ENCODE measurements at regions not wholly inside any gene's neighbourhood (a gene's known extent, or its start where the extent isn't known, plus 50 kb on each side); places are given as distances from the start of the nearest gene placed in this dataset.

DNA sequence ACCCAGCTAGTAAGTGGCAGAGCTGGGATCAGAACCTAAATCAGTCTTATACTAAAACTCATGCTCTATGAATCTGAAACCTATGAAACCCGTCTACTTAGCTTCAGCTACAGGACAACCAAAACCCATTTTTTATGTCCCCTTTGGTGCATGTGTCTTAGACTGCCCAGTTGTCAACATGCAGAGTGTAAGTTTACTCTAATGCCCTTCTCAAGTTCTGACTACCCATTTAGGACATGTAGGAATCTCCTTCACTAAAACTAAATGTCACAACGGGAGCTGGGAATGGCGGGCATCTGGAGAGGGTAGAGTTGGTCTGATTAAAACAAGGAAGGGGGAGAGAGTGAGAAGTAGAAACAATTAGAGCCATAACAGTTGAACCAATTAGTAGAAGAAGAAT is 167.9 kb upstream of the UBASH3B start:
- Histone ChIP-seq H3K27ac (no peak overlapping the region), H3K4me3 (no peak overlapping the region), H3K36me3 (no peaks in the 10 kb centered on the region), H3K9me3 (no peaks in the 10 kb centered on the region), H3K4me1 (peaks cover 0 to 12% (median 8%) of the 10 kb centered on the region in 4 donors), H3K27me3 (no peaks in the 10 kb centered on the region)
- DNase-seq, result no peak
- intact Hi-C loops (cut with DNase I), result no loop called here
- WGBS, 2 donors, result 80 to 89% methylated on average over 3 of the region's 3 CpGs
- no peak for TF ChIP-seq POLR2AphosphoS5 (IDR thresholded peaks at IDR 0.05)
- no peak for TF ChIP-seq POLR2A (IDR thresholded peaks at IDR 0.05)
- no peak for TF ChIP-seq EP300 (IDR thresholded peaks at IDR 0.05)
- TF ChIP-seq, protein P1, sequence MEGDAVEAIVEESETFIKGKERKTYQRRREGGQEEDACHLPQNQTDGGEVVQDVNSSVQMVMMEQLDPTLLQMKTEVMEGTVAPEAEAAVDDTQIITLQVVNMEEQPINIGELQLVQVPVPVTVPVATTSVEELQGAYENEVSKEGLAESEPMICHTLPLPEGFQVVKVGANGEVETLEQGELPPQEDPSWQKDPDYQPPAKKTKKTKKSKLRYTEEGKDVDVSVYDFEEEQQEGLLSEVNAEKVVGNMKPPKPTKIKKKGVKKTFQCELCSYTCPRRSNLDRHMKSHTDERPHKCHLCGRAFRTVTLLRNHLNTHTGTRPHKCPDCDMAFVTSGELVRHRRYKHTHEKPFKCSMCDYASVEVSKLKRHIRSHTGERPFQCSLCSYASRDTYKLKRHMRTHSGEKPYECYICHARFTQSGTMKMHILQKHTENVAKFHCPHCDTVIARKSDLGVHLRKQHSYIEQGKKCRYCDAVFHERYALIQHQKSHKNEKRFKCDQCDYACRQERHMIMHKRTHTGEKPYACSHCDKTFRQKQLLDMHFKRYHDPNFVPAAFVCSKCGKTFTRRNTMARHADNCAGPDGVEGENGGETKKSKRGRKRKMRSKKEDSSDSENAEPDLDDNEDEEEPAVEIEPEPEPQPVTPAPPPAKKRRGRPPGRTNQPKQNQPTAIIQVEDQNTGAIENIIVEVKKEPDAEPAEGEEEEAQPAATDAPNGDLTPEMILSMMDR (IDR thresholded peaks at IDR 0.05), result no peak

GRCh38 chr11:122486793-122487495 is 168.6 kb upstream of the UBASH3B start:
- DNase-seq, result no peak
- 70 to 84% methylated on average over 5 of the region's 5 CpGs for WGBS, 2 donors
- H3K4me3 ChIP-seq, result no peak overlapping the region
- no peaks in the 10 kb centered on the region for H3K27me3 ChIP-seq
- intact Hi-C loops (cut with DNase I), result no loop called here
- peaks cover 0 to 10% (median 7%) of the 10 kb centered on the region in 4 donors for H3K4me1 ChIP-seq
- H3K9me3 ChIP-seq, result no peaks in the 10 kb centered on the region
- H3K36me3 ChIP-seq, result no peaks in the 10 kb centered on the region
- no peak for TF ChIP-seq EP300 (IDR thresholded peaks at IDR 0.05)
- TF ChIP-seq, protein P1 (IDR thresholded peaks at IDR 0.05), result no peak
- H3K27ac ChIP-seq, result no peak overlapping the region

GRCh38 chr11:122478986-122479385 is 176.5 kb upstream of the UBASH3B start:
- H3K36me3 ChIP-seq, result no peaks in the 10 kb centered on the region
- H3K4me3 ChIP-seq, result no peak overlapping the region
- no peak overlapping the region for H3K27ac ChIP-seq
- intact Hi-C loops (cut with DNase I), result no loop called here
- no peak for DNase-seq
- H3K9me3 ChIP-seq, result no peaks in the 10 kb centered on the region
- no peaks in the 10 kb centered on the region for H3K27me3 ChIP-seq
- no peaks in the 10 kb centered on the region for H3K4me1 ChIP-seq
- TF ChIP-seq EP300 (IDR thresholded peaks at IDR 0.05) (no peak), POLR2AphosphoS5 (IDR thresholded peaks at IDR 0.05) (no peak), POLR2A (IDR thresholded peaks at IDR 0.05) (no peak)
- TF ChIP-seq, protein P1 (IDR thresholded peaks at IDR 0.05), result no peak
- WGBS, 2 donors, result 40 to 60% methylated on average over 2 of the region's 2 CpGs

DNA sequence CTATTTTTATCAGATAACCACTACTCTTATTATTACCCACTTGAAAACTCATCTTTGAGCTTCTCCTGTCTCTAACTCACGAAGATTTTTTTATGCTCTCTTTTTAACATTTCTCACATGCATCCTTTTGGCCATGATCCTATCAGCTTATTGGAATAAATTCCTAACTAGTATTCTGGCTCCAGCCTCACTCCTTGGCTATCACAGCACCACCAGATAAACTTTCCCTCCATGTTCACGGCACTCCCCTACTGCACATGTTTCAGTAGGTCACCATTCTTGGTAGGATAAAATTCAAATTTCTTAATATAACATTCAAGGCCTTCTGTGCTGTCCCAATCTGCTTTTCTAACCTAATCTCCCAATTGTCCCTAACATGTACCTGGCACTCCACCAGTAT is 186.6 kb upstream of the UBASH3B start:
- no peak overlapping the region for H3K4me3 ChIP-seq
- 68 to 87% methylated on average over 2 of the region's 2 CpGs for WGBS, 2 donors
- no peak overlapping the region for H3K27ac ChIP-seq
- no peaks in the 10 kb centered on the region for H3K27me3 ChIP-seq
- no peaks in the 10 kb centered on the region for H3K4me1 ChIP-seq
- H3K9me3 ChIP-seq, result no peaks in the 10 kb centered on the region
- H3K36me3 ChIP-seq, result no peaks in the 10 kb centered on the region
- no peak for DNase-seq
- intact Hi-C loops (cut with DNase I), result no loop called here
- TF ChIP-seq POLR2AphosphoS5 (IDR thresholded peaks at IDR 0.05), result no peak
- TF ChIP-seq, protein P1 (IDR thresholded peaks at IDR 0.05), result no peak

DNA sequence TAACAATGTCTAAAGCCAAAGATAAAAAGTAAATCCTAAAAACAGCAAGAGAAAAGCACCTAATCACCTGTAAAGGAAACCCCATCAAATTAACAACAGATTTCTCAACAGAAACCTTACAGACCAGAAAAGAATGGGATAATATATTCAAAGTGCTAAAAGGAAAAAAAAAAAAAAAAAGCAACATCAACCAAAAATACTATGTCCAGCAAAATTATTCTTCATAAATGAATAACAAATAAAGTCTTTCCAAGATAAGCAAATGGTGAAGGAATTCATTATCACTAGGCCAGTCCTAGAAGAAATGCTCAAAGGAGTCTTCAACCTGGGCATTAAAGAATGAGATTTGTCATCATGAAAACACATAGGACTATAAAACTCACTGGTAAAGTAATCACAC is 192.0 kb upstream of the UBASH3B start:
- Histone ChIP-seq H3K27me3 (no peaks in the 10 kb centered on the region), H3K4me1 (no peaks in the 10 kb centered on the region), H3K36me3 (no peaks in the 10 kb centered on the region), H3K4me3 (no peak overlapping the region), H3K9me3 (peaks cover 0 to 12% (median 1%) of the 10 kb centered on the region in 4 donors), H3K27ac (no peak overlapping the region)
- intact Hi-C loops (cut with DNase I), result no loop called here
- TF ChIP-seq EP300 (IDR thresholded peaks at IDR 0.05), result no peak
- TF ChIP-seq, protein P1 (IDR thresholded peaks at IDR 0.05), result no peak
- no peak for TF ChIP-seq POLR2AphosphoS5 (IDR thresholded peaks at IDR 0.05)
- no peak for DNase-seq
